GM12874 (cell line): ENCODE measurements at regions not wholly inside any gene's neighbourhood (a gene's known extent, or its start where the extent isn't known, plus 50 kb on each side); places are given as distances from the start of the nearest gene placed in this dataset.

Source experiments
- TF ChIP-seq, protein P1 (sequence below): IDR thresholded peaks from 2 replicates; pipeline ENCODE4 v1.5.1; 2011; ENCODE audit warnings: low read depth, mild to moderate bottlenecking, control low read depth, low read length, moderate library complexity; ENCODE audit not compliant: insufficient read depth

DNA sequence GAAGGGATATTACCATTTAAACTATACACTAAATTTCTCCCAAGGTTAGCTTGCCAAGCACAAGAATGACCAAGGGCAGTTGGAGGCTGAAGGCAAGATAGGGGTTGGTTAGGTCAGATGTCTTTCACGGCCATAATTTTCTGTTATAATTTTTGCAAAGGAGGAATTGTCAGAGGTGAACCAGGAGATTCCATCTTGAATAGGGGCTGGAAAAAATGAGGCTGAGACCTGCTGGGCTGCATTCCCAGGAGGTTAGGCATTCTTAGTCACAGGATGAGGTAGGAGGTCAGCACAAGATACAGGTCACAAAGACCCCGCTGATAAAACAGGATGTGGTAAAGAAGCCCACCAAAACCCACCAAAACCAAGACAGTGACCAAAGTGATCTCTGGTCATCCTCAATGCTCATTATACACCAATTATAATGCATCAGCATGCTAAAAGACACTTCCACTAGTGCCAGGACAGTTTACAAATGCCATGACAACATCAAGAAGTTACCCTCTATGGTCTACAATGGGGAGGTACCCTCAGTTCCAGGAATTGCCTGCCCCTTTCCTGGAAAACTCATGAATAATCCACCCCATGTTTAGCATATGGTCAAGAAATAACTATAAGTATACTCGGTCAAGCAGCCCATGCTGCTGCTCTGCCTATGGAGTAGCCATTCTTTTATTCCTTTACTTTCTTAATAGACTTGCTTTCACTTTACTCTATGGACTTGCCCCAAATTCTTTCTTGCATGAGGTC, 371.8 kb upstream of the SULF2 start:
- TF ChIP-seq, protein P1, sequence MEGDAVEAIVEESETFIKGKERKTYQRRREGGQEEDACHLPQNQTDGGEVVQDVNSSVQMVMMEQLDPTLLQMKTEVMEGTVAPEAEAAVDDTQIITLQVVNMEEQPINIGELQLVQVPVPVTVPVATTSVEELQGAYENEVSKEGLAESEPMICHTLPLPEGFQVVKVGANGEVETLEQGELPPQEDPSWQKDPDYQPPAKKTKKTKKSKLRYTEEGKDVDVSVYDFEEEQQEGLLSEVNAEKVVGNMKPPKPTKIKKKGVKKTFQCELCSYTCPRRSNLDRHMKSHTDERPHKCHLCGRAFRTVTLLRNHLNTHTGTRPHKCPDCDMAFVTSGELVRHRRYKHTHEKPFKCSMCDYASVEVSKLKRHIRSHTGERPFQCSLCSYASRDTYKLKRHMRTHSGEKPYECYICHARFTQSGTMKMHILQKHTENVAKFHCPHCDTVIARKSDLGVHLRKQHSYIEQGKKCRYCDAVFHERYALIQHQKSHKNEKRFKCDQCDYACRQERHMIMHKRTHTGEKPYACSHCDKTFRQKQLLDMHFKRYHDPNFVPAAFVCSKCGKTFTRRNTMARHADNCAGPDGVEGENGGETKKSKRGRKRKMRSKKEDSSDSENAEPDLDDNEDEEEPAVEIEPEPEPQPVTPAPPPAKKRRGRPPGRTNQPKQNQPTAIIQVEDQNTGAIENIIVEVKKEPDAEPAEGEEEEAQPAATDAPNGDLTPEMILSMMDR: no peak

DNA sequence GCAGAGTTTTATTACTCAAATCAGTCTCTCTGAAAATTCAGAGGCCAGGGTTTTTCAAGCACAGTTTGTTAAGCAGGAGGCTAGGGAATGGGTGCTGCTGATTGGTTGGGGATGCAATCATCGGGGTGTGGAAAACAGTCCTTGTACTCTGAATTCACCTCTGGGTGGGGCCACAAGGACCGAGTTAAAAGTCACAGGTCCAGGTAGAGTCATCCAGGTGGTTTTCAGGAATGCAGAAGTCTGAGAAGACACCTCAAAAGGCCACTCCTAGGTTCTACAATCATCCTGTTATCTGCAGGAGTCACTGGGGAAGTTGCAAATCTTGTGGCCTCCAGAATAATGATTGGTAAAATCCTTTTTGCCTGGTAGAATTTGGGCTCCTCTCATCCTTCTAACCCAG, 371.2 kb upstream of the SULF2 start:
- TF ChIP-seq, protein P1: no peak

DNA sequence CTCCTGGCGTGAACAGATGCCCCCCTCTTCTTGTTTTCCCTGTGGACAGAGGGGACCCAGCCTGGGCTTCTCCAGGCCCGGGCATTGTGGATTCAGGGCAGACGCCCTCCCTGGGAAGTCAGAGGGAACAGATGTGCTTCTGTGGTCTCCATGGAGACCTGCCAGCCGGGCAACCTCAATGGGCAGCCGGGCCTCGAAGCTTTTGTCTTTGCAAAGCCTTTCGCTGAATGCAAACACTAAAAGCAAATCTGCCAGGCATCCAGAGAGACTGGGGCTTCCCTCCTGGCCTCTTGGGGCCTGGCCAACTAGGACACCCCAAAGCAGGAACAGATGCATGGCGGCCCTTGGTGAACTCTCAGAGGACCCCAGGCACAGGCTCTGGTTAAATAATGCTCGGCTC, 370.0 kb upstream of the SULF2 start:
- TF ChIP-seq, protein P1: no peak

DNA sequence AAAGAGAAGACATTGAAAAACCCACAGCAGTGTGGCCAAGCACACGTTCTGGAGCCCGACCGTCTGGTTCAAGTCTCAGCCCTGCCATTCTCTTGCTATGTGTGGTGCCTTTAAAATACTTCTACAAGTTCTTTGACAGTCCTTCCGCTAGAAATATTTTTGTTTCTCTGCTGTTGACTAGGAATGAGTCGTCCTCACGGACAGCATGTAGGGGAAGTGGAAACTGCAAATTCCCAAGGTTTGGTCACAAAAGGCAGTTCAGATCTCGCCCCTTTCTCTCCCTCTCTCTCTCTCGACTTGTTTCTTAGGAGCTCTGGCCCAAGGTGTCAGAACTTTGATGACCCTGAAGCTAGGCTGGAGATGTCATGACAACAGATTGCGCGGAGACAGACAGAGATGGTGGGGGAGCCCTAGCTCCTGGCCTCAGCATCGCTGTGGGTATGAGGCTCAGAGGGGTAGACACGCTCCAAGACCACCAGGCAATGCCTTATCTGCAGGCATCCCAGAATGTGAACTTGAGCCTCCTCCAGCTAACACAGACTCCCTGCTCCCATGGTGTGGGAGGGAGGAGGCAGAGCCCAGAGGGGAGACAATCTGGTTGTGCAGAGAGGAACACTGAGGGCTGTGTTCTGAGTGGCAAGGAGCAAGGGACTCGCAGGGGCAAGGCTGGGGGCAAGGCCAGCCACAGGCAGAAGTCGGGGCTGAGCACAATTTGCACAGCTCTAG, 368.9 kb upstream of the SULF2 start:
- TF ChIP-seq, protein P1: no peak

DNA sequence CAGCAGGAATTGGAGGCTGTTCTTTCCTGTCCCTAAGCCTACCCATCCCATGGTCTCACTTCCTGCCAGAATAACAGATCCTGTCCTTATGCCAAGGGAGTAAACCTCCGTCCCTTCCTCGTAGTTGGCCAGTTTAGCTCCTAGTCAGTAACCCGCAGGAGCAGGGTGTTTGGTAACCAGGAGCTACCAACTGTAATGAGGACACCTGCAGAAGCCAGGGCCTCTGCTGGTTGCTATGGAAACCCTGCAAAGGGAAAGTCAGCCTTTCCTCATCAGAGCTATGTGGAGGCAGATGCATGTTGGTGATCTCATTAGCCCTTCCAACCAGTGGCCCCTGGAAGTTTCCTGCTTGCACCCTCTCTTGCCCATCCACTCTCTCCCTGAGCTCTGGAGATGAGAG, 368.2 kb upstream of the SULF2 start:
- TF ChIP-seq, protein P1: no peak

DNA sequence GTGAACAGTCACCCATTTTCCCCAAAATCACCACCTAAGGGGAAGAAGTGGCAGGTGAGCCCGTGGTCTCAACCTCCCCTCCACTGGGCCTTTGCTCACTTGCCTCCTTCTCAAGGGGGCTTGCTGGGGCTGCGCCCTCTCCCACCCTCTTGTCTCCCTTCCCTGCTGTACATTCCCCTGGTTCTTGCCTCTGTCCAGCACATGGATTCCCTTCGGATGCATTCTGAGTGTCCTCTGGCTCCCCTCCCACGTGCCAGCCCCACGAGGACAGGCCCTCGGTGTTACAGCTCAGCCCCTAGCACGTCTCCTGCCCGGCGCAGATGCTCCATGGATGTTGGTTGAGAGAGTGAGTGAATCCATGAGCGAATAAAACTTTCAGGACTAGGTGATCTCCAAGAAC, 367.8 kb upstream of the SULF2 start:
- TF ChIP-seq, protein P1: no peak

DNA sequence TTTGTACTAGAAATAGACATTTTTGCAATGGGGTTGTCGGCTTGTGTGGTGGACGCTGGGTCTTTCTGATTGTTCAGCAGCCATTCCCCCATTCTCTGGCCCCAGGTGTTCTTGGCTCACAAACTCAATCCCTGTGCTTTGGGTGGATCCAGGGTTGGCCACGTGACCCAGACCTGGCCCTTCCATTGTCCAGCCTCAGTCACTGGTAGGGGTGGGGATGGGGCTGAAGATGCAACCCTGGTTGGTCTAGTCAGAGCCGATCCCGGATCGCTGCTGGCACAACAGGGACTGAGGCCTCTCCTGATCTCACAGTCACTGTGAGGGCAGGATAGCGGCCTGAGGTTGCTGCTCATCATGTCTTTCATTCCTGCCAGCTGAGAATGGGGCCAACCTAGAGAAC, 365.3 kb upstream of the SULF2 start:
- TF ChIP-seq, protein P1: no peak
